ENCODE measurements at regions not wholly inside any gene's neighbourhood (a gene's known extent, or its start where the extent isn't known, plus 50 kb on each side); places are given as distances from the start of the nearest gene placed in this dataset.

DNA sequence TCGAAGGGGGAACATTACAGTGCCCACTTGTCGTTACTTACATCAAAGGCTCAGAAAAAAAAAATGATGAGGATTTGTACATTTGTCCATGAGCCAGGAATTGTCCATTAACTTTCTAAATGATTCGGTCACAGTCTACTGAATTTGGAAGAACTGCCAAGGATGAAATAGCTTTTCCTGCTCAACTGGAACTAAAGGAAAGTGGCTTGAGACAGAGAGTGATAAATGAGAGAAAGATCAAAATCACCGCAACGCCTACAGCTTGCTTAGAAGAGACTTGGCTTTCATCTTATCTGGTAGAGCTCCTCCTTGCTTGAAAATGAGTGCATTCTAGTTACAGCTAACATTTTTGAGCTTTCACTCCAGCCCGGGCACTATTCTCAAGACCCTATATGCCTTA, 55.5 kb upstream of the ADGRG2 start (continued):
- TF ChIP-seq CHD2 (IDR thresholded peaks at IDR 0.05; ENCODE audit: borderline replicate concordance, low read depth, low read length) (no peak), HDGF (IDR thresholded peaks at IDR 0.05) (no peak), MEF2B (IDR thresholded peaks at IDR 0.05; ENCODE audit: partially characterized antibody, poor library complexity, severe bottlenecking) (no peak), ZNF384 (IDR thresholded peaks at IDR 0.05; ENCODE audit: borderline replicate concordance, low read depth, low read length) (no peak), ZBED1 (IDR thresholded peaks at IDR 0.05; ENCODE audit: borderline replicate concordance) (no peak), STAT3 (IDR thresholded peaks at IDR 0.05; ENCODE audit: low read depth, low read length) (no peak), NR2F1 (conservative IDR thresholded peaks at IDR 0.05) (no peak), MYC (IDR thresholded peaks at IDR 0.05; ENCODE audit: insufficient read depth, insufficient read length, insufficient replicate concordance, low read length, severe bottlenecking) (no peak), PAX5 (IDR thresholded peaks at IDR 0.05; ENCODE audit: borderline replicate concordance, low read depth, low read length) (no peak), RELA (IDR thresholded peaks at IDR 0.05; ENCODE audit: borderline replicate concordance, partially characterized antibody) (no peak)
- TF ChIP-seq, protein P1, sequence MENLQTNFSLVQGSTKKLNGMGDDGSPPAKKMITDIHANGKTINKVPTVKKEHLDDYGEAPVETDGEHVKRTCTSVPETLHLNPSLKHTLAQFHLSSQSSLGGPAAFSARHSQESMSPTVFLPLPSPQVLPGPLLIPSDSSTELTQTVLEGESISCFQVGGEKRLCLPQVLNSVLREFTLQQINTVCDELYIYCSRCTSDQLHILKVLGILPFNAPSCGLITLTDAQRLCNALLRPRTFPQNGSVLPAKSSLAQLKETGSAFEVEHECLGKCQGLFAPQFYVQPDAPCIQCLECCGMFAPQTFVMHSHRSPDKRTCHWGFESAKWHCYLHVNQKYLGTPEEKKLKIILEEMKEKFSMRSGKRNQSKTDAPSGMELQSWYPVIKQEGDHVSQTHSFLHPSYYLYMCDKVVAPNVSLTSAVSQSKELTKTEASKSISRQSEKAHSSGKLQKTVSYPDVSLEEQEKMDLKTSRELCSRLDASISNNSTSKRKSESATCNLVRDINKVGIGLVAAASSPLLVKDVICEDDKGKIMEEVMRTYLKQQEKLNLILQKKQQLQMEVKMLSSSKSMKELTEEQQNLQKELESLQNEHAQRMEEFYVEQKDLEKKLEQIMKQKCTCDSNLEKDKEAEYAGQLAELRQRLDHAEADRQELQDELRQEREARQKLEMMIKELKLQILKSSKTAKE (IDR thresholded peaks at IDR 0.05; ENCODE audit: low read depth, poor library complexity, severe bottlenecking), result no peak
- TF ChIP-seq, protein P2, sequence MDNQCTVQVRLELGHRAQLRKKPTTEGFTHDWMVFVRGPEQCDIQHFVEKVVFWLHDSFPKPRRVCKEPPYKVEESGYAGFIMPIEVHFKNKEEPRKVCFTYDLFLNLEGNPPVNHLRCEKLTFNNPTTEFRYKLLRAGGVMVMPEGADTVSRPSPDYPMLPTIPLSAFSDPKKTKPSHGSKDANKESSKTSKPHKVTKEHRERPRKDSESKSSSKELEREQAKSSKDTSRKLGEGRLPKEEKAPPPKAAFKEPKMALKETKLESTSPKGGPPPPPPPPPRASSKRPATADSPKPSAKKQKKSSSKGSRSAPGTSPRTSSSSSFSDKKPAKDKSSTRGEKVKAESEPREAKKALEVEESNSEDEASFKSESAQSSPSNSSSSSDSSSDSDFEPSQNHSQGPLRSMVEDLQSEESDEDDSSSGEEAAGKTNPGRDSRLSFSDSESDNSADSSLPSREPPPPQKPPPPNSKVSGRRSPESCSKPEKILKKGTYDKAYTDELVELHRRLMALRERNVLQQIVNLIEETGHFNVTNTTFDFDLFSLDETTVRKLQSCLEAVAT (IDR thresholded peaks at IDR 0.05), result no peak
